IPS-11a (cell line): ENCODE measurements at regions not wholly inside any gene's neighbourhood (a gene's known extent, or its start where the extent isn't known, plus 50 kb on each side); places are given as distances from the start of the nearest gene placed in this dataset.
"Not testable (repeated sequence)": the region's sequence is repeated elsewhere in the genome, so short reads cannot be mapped to it uniquely, and the experiment has no call there.

ENCODE experiments used
- H3K4me3 ChIP-seq: one replicate; pipeline ENCODE4 v1.5.1; 2013; ENCODE audit warnings: low read depth, low read length, control low read depth

GRCh38 chr10:90111671-90112070 lies 410.3 kb downstream of the KIF20B start:
- H3K4me3 ChIP-seq = no peak overlapping the region

- no peak overlapping the region for H3K4me3 ChIP-seq
Measured at GRCh38 chr10:90112681-90113080, 411.3 kb downstream of the KIF20B start.

- not testable (repeated sequence) for H3K4me3 ChIP-seq
Measured at GRCh38 chr10:90118567-90118966, 417.2 kb downstream of the KIF20B start.

- not testable (repeated sequence) for H3K4me3 ChIP-seq
Measured at GRCh38 chr10:90119631-90120280, 418.4 kb downstream of the KIF20B start.

- no peak overlapping the region for H3K4me3 ChIP-seq
Measured at GRCh38 chr10:90125456-90126255, 424.3 kb downstream of the KIF20B start.

- no peak overlapping the region for H3K4me3 ChIP-seq
Measured at GRCh38 chr10:90126256-90126595, 424.8 kb downstream of the KIF20B start.

GRCh38 chr10:90130321-90131086 lies 429.1 kb downstream of the KIF20B start:
- H3K4me3 ChIP-seq = no peak overlapping the region

- H3K4me3 ChIP-seq = no peak overlapping the region
Measured at GRCh38 chr10:90133606-90134005, 432.2 kb downstream of the KIF20B start.

- H3K4me3 ChIP-seq = no peak overlapping the region
Measured at GRCh38 chr10:90136731-90137316, 435.4 kb downstream of the KIF20B start.

GRCh38 chr10:90138844-90139243 lies 437.5 kb downstream of the KIF20B start:
- no peak overlapping the region for H3K4me3 ChIP-seq

- no peak overlapping the region for H3K4me3 ChIP-seq
Measured at GRCh38 chr10:90141791-90142190, 440.4 kb downstream of the KIF20B start.

GRCh38 chr10:90143937-90144336 lies 442.5 kb downstream of the KIF20B start:
- no peak overlapping the region for H3K4me3 ChIP-seq

GRCh38 chr10:90148116-90148855 lies 446.9 kb downstream of the KIF20B start:
- no peak overlapping the region for H3K4me3 ChIP-seq

GRCh38 chr10:90149563-90149962 lies 448.2 kb downstream of the KIF20B start:
- no peak overlapping the region for H3K4me3 ChIP-seq

GRCh38 chr10:90162271-90162853 lies 461.0 kb downstream of the KIF20B start:
- H3K4me3 ChIP-seq = no peak overlapping the region

- no peak overlapping the region for H3K4me3 ChIP-seq
Measured at GRCh38 chr10:90167174-90168064, 466.0 kb downstream of the KIF20B start.

GRCh38 chr10:90168244-90168643 lies 466.9 kb downstream of the KIF20B start:
- no peak overlapping the region for H3K4me3 ChIP-seq

- no peak overlapping the region for H3K4me3 ChIP-seq
Measured at GRCh38 chr10:90171014-90171722, 469.8 kb downstream of the KIF20B start.

GRCh38 chr10:90174531-90174930 lies 473.1 kb downstream of the KIF20B start:
- no peak overlapping the region for H3K4me3 ChIP-seq
